SU-DHL-6 (cell line): ENCODE measurements at regions not wholly inside any gene's neighbourhood (a gene's known extent, or its start where the extent isn't known, plus 50 kb on each side); places are given as distances from the start of the nearest gene placed in this dataset.

ENCODE experiments used
- H2AFZ ChIP-seq: fragments of 200-600 bp; sonication (generic); 2 replicates; pipeline ENCODE4 v1.6.1; 2014; ENCODE audit warnings: low read depth, mild to moderate bottlenecking, moderate library complexity, mixed read lengths, antibody characterized with exemption, low read length; ENCODE audit not compliant: severe bottlenecking
- H3F3A ChIP-seq: fragments of 200-600 bp; shearing (Covaris generic); 2 replicates; pipeline ENCODE4 v1.6.0; 2016; ENCODE audit warnings: antibody characterized with exemption, mild to moderate bottlenecking; ENCODE audit not compliant: insufficient read depth
- H3K27ac ChIP-seq: fragments of 200-600 bp; sonication (generic); 2 replicates; pipeline ENCODE4 v1.5.1; 2016; ENCODE audit warnings: low read depth, mild to moderate bottlenecking, low read length, moderate library complexity, mixed read lengths
- H3K27me3 ChIP-seq: fragments of 200-600 bp; sonication (generic), shearing (Covaris generic); 2 replicates; pipeline ENCODE4 v1.6.0; 2014; ENCODE audit warnings: mild to moderate bottlenecking, low read length
- H3K36me3 ChIP-seq: fragments of 200-600 bp; sonication (generic); 2 replicates; pipeline ENCODE4 v1.6.1; 2014; ENCODE audit warnings: mild to moderate bottlenecking, low read length, mixed read lengths
- H3K4me2 ChIP-seq: fragments of 300-600, 200-600 bp; shearing (Covaris generic), sonication (generic); 2 replicates; pipeline ENCODE4 v1.6.0; 2014; ENCODE audit warnings: low read length, low read depth, mild to moderate bottlenecking; ENCODE audit not compliant: poor library complexity, severe bottlenecking
- H3K4me3 ChIP-seq: fragments of 200-600 bp; sonication (generic); 2 replicates; pipeline ENCODE4 v1.5.1; 2014; ENCODE audit warnings: antibody characterized with exemption, low read length, mild to moderate bottlenecking, mixed read lengths; ENCODE audit not compliant: insufficient read depth, poor library complexity, severe bottlenecking
- H3K79me2 ChIP-seq: fragments of 200-600 bp; sonication (generic); 2 replicates; pipeline ENCODE4 v1.6.1; 2014; ENCODE audit warnings: mild to moderate bottlenecking, low read length, moderate library complexity; ENCODE audit not compliant: insufficient read depth
- H3K9ac ChIP-seq: fragments of 200-600 bp; sonication (generic); 2 replicates; pipeline ENCODE4 v1.7.0; 2014; ENCODE audit warnings: mild to moderate bottlenecking, low read length
- H3K9me2 ChIP-seq: fragments of 200-600 bp; sonication (generic); replicated peaks from 2 replicates; pipeline ENCODE4 v1.6.1; 2014; ENCODE audit warnings: low read length; ENCODE audit not compliant: insufficient read depth
- H3K9me3 ChIP-seq: fragments of 200-600 bp; sonication (generic); 2 replicates; pipeline ENCODE4 v1.6.1; 2014; ENCODE audit warnings: low read length, mixed read lengths; ENCODE audit not compliant: insufficient read depth
- H4K20me1 ChIP-seq: fragments of 200-600 bp; sonication (generic); 2 replicates; pipeline ENCODE4 v1.6.1; 2014; ENCODE audit warnings: low read depth, mild to moderate bottlenecking, antibody characterized with exemption, low read length, moderate library complexity, mixed read lengths
- EZH2phosphoT487 ChIP-seq: fragments of 200-600 bp; sonication (generic), shearing (Covaris generic); conservative IDR thresholded peaks from 2 replicates; pipeline ENCODE4 v1.6.1; 2018; ENCODE audit warnings: mild to moderate bottlenecking, antibody characterized with exemption, low read length, moderate library complexity, mixed read lengths
- TF ChIP-seq, protein P1 (sequence below): fragments of 200-600 bp; sonication (generic); IDR thresholded peaks from one replicate; pipeline ENCODE4 v1.5.1; 2017; ENCODE audit warnings: antibody characterized with exemption, mild to moderate bottlenecking, low read length, moderate library complexity; ENCODE audit not compliant: insufficient read depth, poor library complexity, severe bottlenecking

DNA sequence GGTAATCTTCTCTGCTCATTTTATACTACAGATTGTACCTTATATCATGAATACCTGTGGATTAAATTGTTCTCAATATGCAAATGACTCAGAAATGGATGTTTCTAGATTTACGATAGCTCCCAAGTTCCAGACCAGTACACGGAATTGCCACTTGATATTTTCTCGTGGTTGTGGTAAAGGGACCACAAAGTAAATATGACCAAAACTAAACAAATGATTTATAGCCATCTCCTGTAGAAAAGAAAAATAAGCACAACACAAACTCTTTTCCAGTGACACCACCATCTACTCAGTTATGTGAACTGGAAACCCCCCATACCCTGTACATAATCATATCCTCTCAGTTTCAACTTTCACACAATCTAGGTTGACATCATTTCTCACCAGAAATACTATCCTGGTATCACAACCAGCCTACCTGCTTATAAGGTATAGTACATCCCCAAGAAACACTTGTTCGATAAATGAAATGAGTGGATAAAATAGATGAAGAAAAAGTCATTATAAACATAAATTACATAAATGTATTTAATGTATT is 172.3 kb downstream of the ADGRL4 start:
- no peak overlapping the region for H2AFZ ChIP-seq
- H3K36me3 ChIP-seq = no peaks in the 10 kb centered on the region
- H3K9ac ChIP-seq = no peak overlapping the region
- H3F3A ChIP-seq = no peaks in the 10 kb centered on the region
- TF ChIP-seq, protein P1, sequence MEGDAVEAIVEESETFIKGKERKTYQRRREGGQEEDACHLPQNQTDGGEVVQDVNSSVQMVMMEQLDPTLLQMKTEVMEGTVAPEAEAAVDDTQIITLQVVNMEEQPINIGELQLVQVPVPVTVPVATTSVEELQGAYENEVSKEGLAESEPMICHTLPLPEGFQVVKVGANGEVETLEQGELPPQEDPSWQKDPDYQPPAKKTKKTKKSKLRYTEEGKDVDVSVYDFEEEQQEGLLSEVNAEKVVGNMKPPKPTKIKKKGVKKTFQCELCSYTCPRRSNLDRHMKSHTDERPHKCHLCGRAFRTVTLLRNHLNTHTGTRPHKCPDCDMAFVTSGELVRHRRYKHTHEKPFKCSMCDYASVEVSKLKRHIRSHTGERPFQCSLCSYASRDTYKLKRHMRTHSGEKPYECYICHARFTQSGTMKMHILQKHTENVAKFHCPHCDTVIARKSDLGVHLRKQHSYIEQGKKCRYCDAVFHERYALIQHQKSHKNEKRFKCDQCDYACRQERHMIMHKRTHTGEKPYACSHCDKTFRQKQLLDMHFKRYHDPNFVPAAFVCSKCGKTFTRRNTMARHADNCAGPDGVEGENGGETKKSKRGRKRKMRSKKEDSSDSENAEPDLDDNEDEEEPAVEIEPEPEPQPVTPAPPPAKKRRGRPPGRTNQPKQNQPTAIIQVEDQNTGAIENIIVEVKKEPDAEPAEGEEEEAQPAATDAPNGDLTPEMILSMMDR = no peak
- no peak for TF ChIP-seq EZH2phosphoT487
- no peak overlapping the region for H3K27ac ChIP-seq
- H3K4me3 ChIP-seq = no peak overlapping the region
- no peaks in the 10 kb centered on the region for H4K20me1 ChIP-seq
- no peaks in the 10 kb centered on the region for H3K9me3 ChIP-seq
- no peak overlapping the region for H3K4me2 ChIP-seq
- no peaks in the 10 kb centered on the region for H3K9me2 ChIP-seq
- H3K79me2 ChIP-seq = no peaks in the 10 kb centered on the region
- no peaks in the 10 kb centered on the region for H3K27me3 ChIP-seq

GRCh38 chr1:78836726-78837125 is 169.8 kb downstream of the ADGRL4 start:
- H4K20me1 ChIP-seq = no peaks in the 10 kb centered on the region
- H3K9ac ChIP-seq = no peak overlapping the region
- no peaks in the 10 kb centered on the region for H3K36me3 ChIP-seq
- no peaks in the 10 kb centered on the region for H3K79me2 ChIP-seq
- no peak overlapping the region for H3K4me3 ChIP-seq
- H3K27me3 ChIP-seq = no peaks in the 10 kb centered on the region
- no peak overlapping the region for H3K27ac ChIP-seq
- H3K9me2 ChIP-seq = no peaks in the 10 kb centered on the region
- TF ChIP-seq, protein P1 = no peak
- no peak for TF ChIP-seq EZH2phosphoT487
- H3F3A ChIP-seq = no peaks in the 10 kb centered on the region
- H2AFZ ChIP-seq = no peak overlapping the region
- H3K4me2 ChIP-seq = no peak overlapping the region
- no peaks in the 10 kb centered on the region for H3K9me3 ChIP-seq

DNA sequence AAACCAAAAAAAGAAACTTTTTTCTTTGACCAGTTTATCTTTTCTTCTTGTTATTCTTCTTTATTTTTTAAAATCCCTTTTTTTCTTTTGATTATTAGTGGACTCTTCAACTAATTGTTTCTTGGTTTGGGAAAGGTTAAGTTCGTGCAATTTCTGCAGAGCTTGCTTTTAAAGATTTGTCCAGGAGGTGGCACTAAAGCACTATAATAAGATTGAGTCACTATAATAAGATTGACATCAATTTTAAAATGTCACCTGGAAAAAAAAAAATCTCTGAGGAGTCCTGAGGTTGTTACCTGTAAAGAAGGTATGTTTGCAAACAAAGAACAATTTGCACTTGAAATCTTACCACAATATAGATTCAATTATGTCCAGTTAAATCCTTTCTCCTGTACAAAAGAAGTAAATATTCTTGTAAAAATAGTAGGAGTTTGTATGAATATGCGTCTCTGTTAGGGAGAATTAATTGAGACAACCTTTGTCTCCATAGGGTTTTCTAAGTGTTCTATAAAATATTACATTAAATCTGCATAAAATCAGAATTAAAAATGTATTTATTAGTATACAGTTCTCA is 166.7 kb downstream of the ADGRL4 start:
- no peak overlapping the region for H3K9ac ChIP-seq
- no peak overlapping the region for H2AFZ ChIP-seq
- H3K27me3 ChIP-seq = no peaks in the 10 kb centered on the region
- H4K20me1 ChIP-seq = no peaks in the 10 kb centered on the region; the same call in 1 of the 2 replicates
- no peaks in the 10 kb centered on the region for H3K79me2 ChIP-seq
- no peaks in the 10 kb centered on the region for H3K9me2 ChIP-seq
- no peak for TF ChIP-seq EZH2phosphoT487
- TF ChIP-seq, protein P1 = peak; percentile 57
- no peak overlapping the region for H3K4me3 ChIP-seq
- H3K36me3 ChIP-seq = no peaks in the 10 kb centered on the region
- H3K9me3 ChIP-seq = no peaks in the 10 kb centered on the region
- H3K4me2 ChIP-seq = no peak overlapping the region
- no peak overlapping the region for H3K27ac ChIP-seq
- no peaks in the 10 kb centered on the region for H3F3A ChIP-seq
